LNCaP clone FGC (cell line): ENCODE measurements at regions not wholly inside any gene's neighbourhood (a gene's known extent, or its start where the extent isn't known, plus 50 kb on each side); places are given as distances from the start of the nearest gene placed in this dataset.

ENCODE experiments used
- DNase-seq: peaks from one replicate; pipeline ENCODE4 v3.0.0-alpha.2; 2011; ENCODE audit warnings: low read depth
- H3K4me3 ChIP-seq: 2 replicates; pipeline ENCODE4 v1.5.1; 2011; ENCODE audit warnings: mild to moderate bottlenecking, low read depth, low read length, control low read depth
- CTCF ChIP-seq: IDR thresholded peaks from 2 replicates; pipeline ENCODE4 v1.5.1; 2012; ENCODE audit warnings: mild to moderate bottlenecking; ENCODE audit not compliant: control insufficient read depth, insufficient read depth; ENCODE audit errors: extremely low read depth

GRCh38 chrX:42463706-42464490 is 314.1 kb downstream of the PPP1R2C start:
- DNase-seq: no peak
- no peak for TF ChIP-seq CTCF
- H3K4me3 ChIP-seq: no peak overlapping the region

GRCh38 chrX:42462917-42463316 is 315.0 kb downstream of the PPP1R2C start:
- no peak for TF ChIP-seq CTCF
- DNase-seq: no peak

GRCh38 chrX:42460706-42461105 is 317.3 kb downstream of the PPP1R2C start:
- DNase-seq: no peak
- H3K4me3 ChIP-seq: no peak overlapping the region
- TF ChIP-seq CTCF: no peak

More at GRCh38 chrX:42462917-42463316, 315.0 kb downstream of the PPP1R2C start:
- H3K4me3 ChIP-seq: no peak overlapping the region

- DNase-seq: peak; percentile 73
- TF ChIP-seq CTCF: no peak
Observed at GRCh38 chrX:42459735-42460134, 318.2 kb downstream of the PPP1R2C start.

GRCh38 chrX:42456176-42456700 is 321.7 kb downstream of the PPP1R2C start:
- no peak for DNase-seq
- no peak overlapping the region for H3K4me3 ChIP-seq
- no peak for TF ChIP-seq CTCF

More at GRCh38 chrX:42459735-42460134, 318.2 kb downstream of the PPP1R2C start:
- H3K4me3 ChIP-seq: no peak overlapping the region

- H3K4me3 ChIP-seq: no peak overlapping the region
- TF ChIP-seq CTCF: no peak
- DNase-seq: no peak
Observed at GRCh38 chrX:42450228-42450627, 327.7 kb downstream of the PPP1R2C start.
